ENCODE measurements at regions not wholly inside any gene's neighbourhood (a gene's known extent, or its start where the extent isn't known, plus 50 kb on each side); places are given as distances from the start of the nearest gene placed in this dataset.

- BruUV-seq (replicated peaks), result no TSS peak
- ChIA-PET CTCF (no interaction called here), POLR2A (no interaction called here)
- ATAC-seq, result no peak
- Histone ChIP-seq H3K27me3 (ENCODE audit: control insufficient read depth, insufficient read depth, low read length) (no peaks in the 10 kb centered on the region), H3K27ac (ENCODE audit: low read length) (no peak overlapping the region), H3K4me3 (ENCODE audit: low read depth in 2 of 2, low read length in 2 of 2) (no peak overlapping the region), H3K4me1 (ENCODE audit: control insufficient read depth, insufficient read depth, low read length) (no peaks in the 10 kb centered on the region), H3K9me3 (ENCODE audit: control insufficient read depth, insufficient read depth, low read depth, low read length) (no peaks in the 10 kb centered on the region), H3K36me3 (ENCODE audit: control insufficient read depth, insufficient read depth, low read length) (no peaks in the 10 kb centered on the region)
- intact Hi-C loops (cut with micrococcal nuclease; ENCODE audit: unreplicated experiment) (no loop called here), in situ Hi-C loops (cut with HindIII; ENCODE audit: low pct_unique_long_range_greater_than_20kb, low sequenced_read_pairs) (no loop called here)
- TF ChIP-seq TCF7L2 (IDR thresholded peaks at IDR 0.05; ENCODE audit: low read depth, low read length) (no peak), SIN3A (IDR thresholded peaks at IDR 0.05; ENCODE audit: borderline replicate concordance, insufficient read depth, low read depth, low read length) (no peak), POLR2AphosphoS5 (IDR thresholded peaks at IDR 0.05; ENCODE audit: low read depth, low read length) (no peak), CTCF (IDR thresholded peaks at IDR 0.05) (no peak), REST (IDR thresholded peaks at IDR 0.05; ENCODE audit: insufficient read depth in 1 of 2, low read depth in 2 of 2, low read length in 1 of 2) (no peak)
- DNase-seq (ENCODE audit: low read depth, low spot score), result no peak
Measured at GRCh38 chr1:104854529-104854928, 1104.8 kb downstream of the AMY1C start.

GRCh38 chr1:104855550-104855949 is 1105.9 kb downstream of the AMY1C start:
- Histone ChIP-seq H3K27me3 (ENCODE audit: control insufficient read depth, insufficient read depth, low read length) (no peaks in the 10 kb centered on the region), H3K9me3 (ENCODE audit: control insufficient read depth, insufficient read depth, low read depth, low read length) (no peaks in the 10 kb centered on the region), H3K36me3 (ENCODE audit: control insufficient read depth, insufficient read depth, low read length) (no peaks in the 10 kb centered on the region), H3K27ac (ENCODE audit: low read length) (no peak overlapping the region), H3K4me3 (ENCODE audit: low read depth in 2 of 2, low read length in 2 of 2) (no peak overlapping the region), H3K4me1 (ENCODE audit: control insufficient read depth, insufficient read depth, low read length) (no peaks in the 10 kb centered on the region)
- no peak for DNase-seq (ENCODE audit: low read depth, low spot score)
- POLR2A ChIA-PET, result no interaction called here
- intact Hi-C loops (cut with micrococcal nuclease; ENCODE audit: unreplicated experiment), result no loop called here
- no peak for ATAC-seq
- no peak for TF ChIP-seq TCF7L2 (IDR thresholded peaks at IDR 0.05; ENCODE audit: low read depth, low read length)
- no peak for TF ChIP-seq REST (IDR thresholded peaks at IDR 0.05; ENCODE audit: insufficient read depth in 1 of 2, low read depth in 2 of 2, low read length in 1 of 2)
- TF ChIP-seq CTCF (IDR thresholded peaks at IDR 0.05), result no peak
- no peak for TF ChIP-seq POLR2AphosphoS5 (IDR thresholded peaks at IDR 0.05; ENCODE audit: low read depth, low read length)
- TF ChIP-seq SIN3A (IDR thresholded peaks at IDR 0.05; ENCODE audit: borderline replicate concordance, insufficient read depth, low read depth, low read length), result no peak
- in situ Hi-C loops (cut with HindIII; ENCODE audit: low pct_unique_long_range_greater_than_20kb, low sequenced_read_pairs), result no loop called here
- CTCF ChIA-PET, result no interaction called here
- BruUV-seq (replicated peaks), result no TSS peak

Data from Panc1 (cell line).